Neural crest cell (in vitro differentiated cells): ENCODE measurements at regions not wholly inside any gene's neighbourhood (a gene's known extent, or its start where the extent isn't known, plus 50 kb on each side); places are given as distances from the start of the nearest gene placed in this dataset.

Experiments
- DNase-seq: peaks from one replicate; pipeline ENCODE4 v3.0.0; 2021; ENCODE audit warnings: low read depth, mixed read lengths, low spot score
- H3K27ac Mint-ChIP-seq: one replicate; pipeline ENCODE4 v1.8.0; 2021; ENCODE audit warnings: mild to moderate bottlenecking, mixed read lengths; ENCODE audit not compliant: unreplicated experiment
- H3K27me3 Mint-ChIP-seq: 2 replicates; pipeline ENCODE4 v1.8.0; 2021; ENCODE audit warnings: low read depth, mild to moderate bottlenecking, mixed read lengths
- H3K36me3 Mint-ChIP-seq: 2 replicates; pipeline ENCODE4 v1.8.0; 2021; ENCODE audit warnings: low read depth, mild to moderate bottlenecking, mixed read lengths
- H3K4me1 Mint-ChIP-seq: 2 replicates; pipeline ENCODE4 v1.8.0; 2021; ENCODE audit warnings: mixed read lengths
- H3K4me3 Mint-ChIP-seq: one replicate; pipeline ENCODE4 v1.8.0; 2021; ENCODE audit warnings: mild to moderate bottlenecking, mixed read lengths
- H3K9me3 Mint-ChIP-seq: 2 replicates; pipeline ENCODE4 v1.8.0; 2021; ENCODE audit warnings: mixed read lengths
- TF ChIP-seq, protein P1 (sequence below): fragments of 200-600 bp; sonication (generic); conservative IDR thresholded peaks from 2 replicates; pipeline ENCODE4 v1.5.0; 2021; ENCODE audit warnings: antibody characterized with exemption, mild to moderate bottlenecking

DNA sequence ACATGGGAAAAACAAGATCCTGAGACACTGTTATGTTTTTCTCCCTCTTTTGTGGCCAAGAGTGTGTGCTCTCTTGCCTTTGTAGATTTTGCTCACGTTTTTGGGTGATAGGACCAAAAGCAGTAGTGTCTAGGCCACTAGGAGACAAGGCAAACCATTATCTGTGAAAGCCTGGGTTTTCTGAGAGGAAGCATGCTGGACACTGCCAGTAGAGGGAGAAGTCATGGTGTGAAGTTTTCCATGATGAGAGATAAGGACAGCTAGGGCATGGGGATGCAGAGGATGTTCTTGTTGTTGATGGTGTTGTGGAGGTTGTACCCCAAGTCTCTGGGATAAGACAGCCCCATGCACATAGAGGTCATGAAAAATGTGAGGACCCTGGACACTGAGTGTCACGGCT is 285.3 kb downstream of the SOX11 start:
- H3K27ac Mint-ChIP-seq, result no peak overlapping the region
- H3K4me3 Mint-ChIP-seq, result no peak overlapping the region
- no peak for DNase-seq
- H3K36me3 Mint-ChIP-seq, result peaks cover 2% of the 10 kb centered on the region
- TF ChIP-seq, protein P1, sequence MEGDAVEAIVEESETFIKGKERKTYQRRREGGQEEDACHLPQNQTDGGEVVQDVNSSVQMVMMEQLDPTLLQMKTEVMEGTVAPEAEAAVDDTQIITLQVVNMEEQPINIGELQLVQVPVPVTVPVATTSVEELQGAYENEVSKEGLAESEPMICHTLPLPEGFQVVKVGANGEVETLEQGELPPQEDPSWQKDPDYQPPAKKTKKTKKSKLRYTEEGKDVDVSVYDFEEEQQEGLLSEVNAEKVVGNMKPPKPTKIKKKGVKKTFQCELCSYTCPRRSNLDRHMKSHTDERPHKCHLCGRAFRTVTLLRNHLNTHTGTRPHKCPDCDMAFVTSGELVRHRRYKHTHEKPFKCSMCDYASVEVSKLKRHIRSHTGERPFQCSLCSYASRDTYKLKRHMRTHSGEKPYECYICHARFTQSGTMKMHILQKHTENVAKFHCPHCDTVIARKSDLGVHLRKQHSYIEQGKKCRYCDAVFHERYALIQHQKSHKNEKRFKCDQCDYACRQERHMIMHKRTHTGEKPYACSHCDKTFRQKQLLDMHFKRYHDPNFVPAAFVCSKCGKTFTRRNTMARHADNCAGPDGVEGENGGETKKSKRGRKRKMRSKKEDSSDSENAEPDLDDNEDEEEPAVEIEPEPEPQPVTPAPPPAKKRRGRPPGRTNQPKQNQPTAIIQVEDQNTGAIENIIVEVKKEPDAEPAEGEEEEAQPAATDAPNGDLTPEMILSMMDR, result peak; percentile 22
- H3K4me1 Mint-ChIP-seq, result peaks cover 72% of the 10 kb centered on the region
- H3K27me3 Mint-ChIP-seq, result no peaks in the 10 kb centered on the region
- H3K9me3 Mint-ChIP-seq, result no peaks in the 10 kb centered on the region

DNA sequence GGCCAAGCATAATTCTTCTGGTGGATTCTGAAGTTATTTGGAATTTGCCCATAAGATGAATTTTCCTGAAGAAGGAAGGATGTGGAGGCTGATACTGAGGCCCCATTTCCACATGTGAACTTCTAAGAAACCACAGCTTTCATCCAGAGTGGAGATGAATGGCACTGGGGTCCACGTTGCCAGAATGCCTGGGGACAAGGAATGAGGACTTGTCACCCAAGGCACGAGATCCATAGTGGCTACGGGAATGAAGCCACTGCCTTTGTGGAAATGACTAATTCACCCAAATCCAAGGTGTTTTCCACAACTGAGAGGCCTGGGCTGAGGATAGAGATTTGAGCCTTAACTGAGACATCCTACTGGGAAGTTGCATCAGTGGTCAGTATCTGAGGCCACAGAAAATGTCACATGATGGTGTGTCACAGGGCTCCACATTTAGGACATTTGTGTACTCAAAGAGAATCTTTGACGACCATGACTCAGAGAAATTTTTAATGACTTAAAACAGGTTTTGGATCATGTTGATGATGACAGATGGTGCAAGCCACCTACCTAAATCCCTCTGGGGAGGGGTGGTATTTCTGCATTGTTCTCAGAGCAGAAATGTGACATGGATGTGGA is 286.1 kb downstream of the SOX11 start:
- peak overlapping the region; percentile 44 for H3K4me3 Mint-ChIP-seq
- TF ChIP-seq, protein P1, result no peak
- H3K36me3 Mint-ChIP-seq, result peaks cover 2% of the 10 kb centered on the region
- H3K27ac Mint-ChIP-seq, result no peak overlapping the region
- H3K27me3 Mint-ChIP-seq, result no peaks in the 10 kb centered on the region
- H3K4me1 Mint-ChIP-seq, result peaks cover 79% of the 10 kb centered on the region
- no peak for DNase-seq
- no peaks in the 10 kb centered on the region for H3K9me3 Mint-ChIP-seq

DNA sequence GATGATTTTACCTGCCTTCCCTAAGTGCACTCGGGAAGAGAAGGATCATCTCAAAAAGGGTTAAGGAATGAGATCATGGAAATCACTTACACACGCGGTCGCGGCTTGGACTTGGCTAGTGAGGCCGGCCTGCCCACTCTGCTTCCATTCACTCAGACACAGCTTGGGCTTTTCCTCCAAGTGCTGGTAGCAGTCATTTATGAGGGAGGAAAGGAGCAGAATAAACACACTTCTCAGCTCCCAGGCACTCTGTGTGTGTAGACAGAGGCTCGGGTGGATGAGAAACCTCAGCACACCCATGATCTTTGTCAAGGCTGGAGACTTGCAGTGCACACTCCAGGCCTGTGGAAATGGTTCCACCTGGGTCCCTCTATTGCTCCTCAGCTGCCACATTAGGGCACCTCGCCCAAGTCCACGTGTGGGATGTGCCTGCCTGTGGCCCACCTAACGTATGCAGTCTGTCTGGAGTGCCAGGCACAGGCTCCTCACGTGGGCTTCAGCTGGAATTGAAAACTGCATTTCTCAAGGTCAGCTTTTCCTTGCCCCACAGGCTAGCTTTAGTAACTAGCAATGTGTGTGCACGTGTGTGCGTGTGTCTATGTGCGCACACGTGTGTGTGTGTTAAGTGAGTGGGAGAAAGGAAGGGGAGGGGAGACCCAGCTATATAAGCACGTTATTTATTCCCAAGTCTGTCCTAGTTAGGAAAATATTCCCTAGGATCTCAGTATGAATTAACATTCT is 288.4 kb downstream of the SOX11 start:
- no peaks in the 10 kb centered on the region for H3K27me3 Mint-ChIP-seq
- peaks cover 2% of the 10 kb centered on the region for H3K36me3 Mint-ChIP-seq
- H3K4me3 Mint-ChIP-seq, result peak overlapping the region; percentile 90
- H3K4me1 Mint-ChIP-seq, result peaks cover 87% of the 10 kb centered on the region
- TF ChIP-seq, protein P1, result no peak
- no peaks in the 10 kb centered on the region for H3K9me3 Mint-ChIP-seq
- DNase-seq, result no peak
- peak overlapping the region; percentile 98 for H3K27ac Mint-ChIP-seq

DNA sequence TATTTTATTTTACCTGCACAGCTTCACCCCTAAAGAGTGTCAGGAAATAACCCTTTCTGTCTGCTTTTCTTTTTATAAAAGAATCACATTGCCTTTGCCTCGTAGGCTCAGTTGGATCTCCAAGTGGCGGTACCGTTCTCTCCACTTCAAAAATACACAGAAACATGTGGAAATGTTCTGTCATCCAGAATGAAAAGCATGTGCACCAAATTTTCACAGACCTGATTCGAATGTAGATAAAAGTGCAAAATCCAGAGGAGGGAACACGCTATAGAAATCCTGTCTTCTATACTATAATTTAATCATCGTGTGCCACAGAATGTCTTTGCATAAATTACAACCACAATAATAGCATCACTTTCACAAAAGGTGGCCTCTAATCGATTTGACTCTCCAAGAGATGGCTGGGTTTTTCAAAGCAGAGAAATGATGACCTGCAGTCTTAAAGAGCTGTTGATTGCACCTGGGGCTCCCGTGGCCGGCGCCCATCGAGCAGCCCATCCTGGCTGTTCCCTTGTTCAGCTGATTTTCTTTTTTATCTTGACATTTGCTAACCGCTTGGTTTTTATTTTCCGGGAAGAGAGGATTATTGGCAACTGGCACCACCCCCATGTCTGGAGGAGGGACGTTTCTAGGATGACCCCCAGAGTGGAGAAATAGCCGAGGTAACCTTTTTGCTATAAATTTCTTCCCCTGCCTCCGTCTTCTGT is 290.2 kb downstream of the SOX11 start:
- TF ChIP-seq, protein P1, result no peak
- Mint-ChIP-seq H3K4me1 (peaks cover 87% of the 10 kb centered on the region), H3K36me3 (peaks cover 2% of the 10 kb centered on the region), H3K9me3 (no peaks in the 10 kb centered on the region), H3K27ac (peak overlapping the region; percentile 99), H3K27me3 (no peaks in the 10 kb centered on the region), H3K4me3 (peak overlapping the region; percentile 90)
- no peak for DNase-seq

DNA sequence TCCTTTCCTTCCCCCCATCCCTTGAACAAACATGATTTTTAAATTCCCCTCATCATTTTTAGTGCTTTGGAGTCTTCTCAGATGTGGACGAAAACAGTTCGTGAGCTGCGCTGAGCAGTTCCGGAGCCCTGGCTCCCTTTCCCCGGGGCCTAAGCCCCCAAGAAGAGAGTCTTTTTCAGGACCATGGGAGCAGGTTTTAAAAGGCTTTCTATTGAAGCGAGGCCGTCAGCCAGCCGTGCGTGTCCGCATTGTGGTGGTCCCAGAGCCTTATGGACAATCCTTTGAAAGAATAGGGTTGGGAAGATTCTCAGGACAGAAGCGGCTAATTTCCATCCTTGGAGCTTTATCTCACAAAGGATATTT is 290.7 kb downstream of the SOX11 start:
- H3K4me1 Mint-ChIP-seq, result peaks cover 86% of the 10 kb centered on the region
- peak overlapping the region; percentile 90 for H3K4me3 Mint-ChIP-seq
- no peaks in the 10 kb centered on the region for H3K36me3 Mint-ChIP-seq
- no peaks in the 10 kb centered on the region for H3K9me3 Mint-ChIP-seq
- no peaks in the 10 kb centered on the region for H3K27me3 Mint-ChIP-seq
- H3K27ac Mint-ChIP-seq, result peak overlapping the region; percentile 99
- DNase-seq, result peak; percentile 32
- TF ChIP-seq, protein P1, result no peak
